Renal cortex interstitium (tissue), 11 donors: ENCODE measurements at regions not wholly inside any gene's neighbourhood (a gene's known extent, or its start where the extent isn't known, plus 50 kb on each side); places are given as distances from the start of the nearest gene placed in this dataset.
"Not testable (repeated sequence)": the region's sequence is repeated elsewhere in the genome, so short reads cannot be mapped to it uniquely, and the experiment has no call there.

ENCODE experiments used
- DNase-seq, 11 donors: peaks; one replicate each; pipeline ENCODE4 v3.0.0-alpha.2; 2013; ENCODE audit warnings: low read depth in 9 of 11, low spot score in 4 of 11; ENCODE audit errors: extremely low read depth in 1 of 11

- DNase-seq = no peak
Measured at GRCh38 chr1:73577206-73577605, 620.8 kb downstream of the LRRIQ3 start.

GRCh38 chr1:73576083-73576482, 621.9 kb downstream of the LRRIQ3 start:
- DNase-seq = no peak

GRCh38 chr1:73564294-73564693, 633.7 kb downstream of the LRRIQ3 start:
- DNase-seq = no peak

DNA sequence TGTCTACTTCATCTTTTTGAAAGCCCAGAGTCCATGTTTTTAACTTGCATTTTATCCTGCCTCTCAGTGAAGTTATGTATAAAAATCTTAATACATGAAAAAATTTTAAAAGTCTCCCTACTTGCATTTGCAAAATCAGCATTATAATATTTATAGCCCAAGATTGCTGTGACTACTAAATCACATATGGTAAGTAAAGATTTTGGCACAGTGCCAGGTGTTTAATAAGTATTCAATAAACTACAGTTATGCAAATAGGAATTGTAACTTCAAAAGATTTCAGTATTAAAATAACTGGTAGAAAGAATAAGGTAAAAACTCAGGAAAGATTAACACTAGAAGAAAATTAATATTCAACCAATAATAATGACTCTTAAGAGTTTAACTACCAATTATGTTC, 641.7 kb downstream of the LRRIQ3 start:
- DNase-seq = no peak

- DNase-seq = no peak
Measured at GRCh38 chr1:73537400-73537799, 660.6 kb downstream of the LRRIQ3 start.

GRCh38 chr1:73517603-73518191, 680.3 kb downstream of the LRRIQ3 start:
- no peak for DNase-seq

DNA sequence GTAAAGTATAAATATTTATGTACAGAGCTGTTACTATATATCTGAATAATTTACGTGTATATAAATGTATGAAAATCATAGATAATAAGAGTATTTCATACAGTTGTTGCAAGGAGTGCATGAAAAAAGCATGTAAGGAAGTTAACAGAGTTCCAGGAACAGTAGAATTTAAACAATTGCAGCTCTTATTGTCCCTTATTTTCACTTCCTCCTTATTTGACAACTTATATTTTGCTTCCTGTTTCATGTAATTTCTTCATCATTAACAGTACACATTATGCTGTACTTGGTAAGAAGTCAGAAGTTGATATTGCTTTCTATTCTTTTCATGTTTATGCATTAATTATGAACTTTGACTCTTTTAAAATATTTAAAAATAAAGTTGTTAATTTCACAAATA, 681.5 kb downstream of the LRRIQ3 start:
- no peak for DNase-seq

DNA sequence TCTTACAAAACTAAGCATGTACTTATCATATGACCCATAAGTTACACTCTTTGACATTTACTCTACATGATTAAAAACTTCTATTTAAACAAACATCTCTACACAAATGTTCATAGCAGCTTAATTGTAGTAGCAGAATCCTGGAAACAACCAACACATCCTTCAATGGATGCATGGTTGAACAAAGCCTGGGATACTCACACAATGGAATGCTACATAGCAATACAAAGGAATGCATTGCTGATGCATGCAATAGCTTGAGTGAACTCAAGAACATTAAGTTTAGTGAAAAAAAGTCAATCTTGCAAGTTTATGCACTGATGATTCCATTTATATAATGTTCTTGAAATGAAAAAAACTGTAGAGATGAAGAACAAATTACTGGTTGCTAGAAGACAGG, 686.9 kb downstream of the LRRIQ3 start:
- DNase-seq = no peak

GRCh38 chr1:73500154-73500553, 697.8 kb downstream of the LRRIQ3 start:
- DNase-seq = no peak

- DNase-seq = no peak
Measured at GRCh38 chr1:73499671-73500070, 698.3 kb downstream of the LRRIQ3 start.

DNA sequence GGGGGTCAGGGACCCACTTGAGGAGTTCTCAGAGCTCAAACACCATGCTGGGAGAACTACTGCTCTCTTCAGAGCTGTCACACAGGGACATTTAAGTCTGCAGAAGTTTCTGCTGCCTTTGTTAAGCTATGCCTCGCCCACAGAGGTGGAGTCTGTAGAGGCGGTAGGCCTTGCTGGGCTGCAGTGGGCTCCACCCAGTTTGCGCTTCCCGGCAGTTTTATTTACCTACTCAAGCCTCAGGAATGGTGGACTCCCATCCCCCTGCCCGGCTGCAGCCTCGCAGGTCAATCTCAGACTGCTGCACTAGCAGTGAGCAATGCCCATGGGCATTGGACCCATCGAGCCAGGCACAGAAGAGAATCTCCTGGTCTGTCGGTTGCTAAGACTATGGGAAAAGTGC, 706.4 kb downstream of the LRRIQ3 start:
- DNase-seq = no peak

GRCh38 chr1:73475316-73475870, 722.6 kb downstream of the LRRIQ3 start:
- DNase-seq = peak in 6 of 11 donors; percentile 3 to 12 (median 7)

DNA sequence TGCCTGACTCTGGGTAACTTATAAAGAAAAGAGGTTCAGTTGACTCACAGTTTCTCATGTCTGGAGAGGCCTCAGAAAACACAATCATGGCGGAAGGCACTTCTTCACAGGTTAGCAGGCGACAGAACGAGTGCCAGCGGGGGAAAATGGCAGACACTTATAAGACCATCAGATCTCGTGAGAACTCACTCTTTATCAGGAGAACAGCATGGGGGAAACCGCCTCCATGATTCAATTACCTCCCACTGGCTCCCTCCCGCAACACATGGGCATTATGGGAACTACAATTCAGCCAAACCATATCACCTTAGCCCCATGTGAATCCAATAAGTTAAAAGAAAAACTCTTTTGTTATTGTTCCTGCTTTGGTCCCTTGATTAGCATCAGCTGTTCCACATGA, 725.2 kb downstream of the LRRIQ3 start:
- DNase-seq = no peak

DNA sequence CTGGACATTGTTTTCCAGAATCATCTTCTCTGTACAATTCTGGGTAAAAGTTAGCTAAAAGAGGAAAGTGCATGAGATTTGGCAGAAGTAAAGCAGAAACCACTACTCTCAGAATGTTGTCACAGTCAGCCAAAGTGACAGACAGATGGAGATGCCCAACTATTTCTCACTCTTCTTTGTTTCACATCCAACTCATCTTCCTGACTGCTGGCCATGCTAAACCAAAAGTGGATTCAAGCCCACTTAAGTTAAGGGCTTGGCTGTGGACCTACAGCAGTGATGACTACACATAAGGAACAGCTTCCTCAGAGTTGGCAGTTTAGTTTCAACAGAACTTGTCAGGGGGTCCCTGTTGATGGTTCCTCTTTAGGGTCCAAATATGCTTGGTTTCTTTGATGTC, 730.2 kb downstream of the LRRIQ3 start:
- no peak for DNase-seq

DNA sequence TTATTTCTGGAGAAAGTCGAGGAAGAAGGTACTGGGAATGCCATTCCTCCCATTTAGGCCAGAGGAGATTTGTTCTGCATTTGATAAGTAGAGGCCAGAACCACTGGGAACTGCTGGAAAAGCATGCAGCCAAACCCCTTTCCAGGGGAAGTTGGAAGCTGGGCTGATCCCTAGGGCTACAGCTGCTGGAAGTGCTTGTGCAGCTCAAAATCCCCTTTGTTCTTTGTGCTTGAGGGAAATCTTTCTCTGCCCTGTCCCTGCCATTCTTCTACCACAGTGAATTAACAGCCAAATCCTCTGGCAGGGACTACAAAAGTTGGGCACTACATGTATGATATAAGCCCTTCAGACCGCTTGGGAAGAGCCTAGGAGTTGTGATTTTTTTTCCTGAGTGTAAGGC, 734.1 kb downstream of the LRRIQ3 start:
- DNase-seq = no peak

GRCh38 chr1:73452522-73452921, 745.5 kb downstream of the LRRIQ3 start:
- no peak for DNase-seq

DNA sequence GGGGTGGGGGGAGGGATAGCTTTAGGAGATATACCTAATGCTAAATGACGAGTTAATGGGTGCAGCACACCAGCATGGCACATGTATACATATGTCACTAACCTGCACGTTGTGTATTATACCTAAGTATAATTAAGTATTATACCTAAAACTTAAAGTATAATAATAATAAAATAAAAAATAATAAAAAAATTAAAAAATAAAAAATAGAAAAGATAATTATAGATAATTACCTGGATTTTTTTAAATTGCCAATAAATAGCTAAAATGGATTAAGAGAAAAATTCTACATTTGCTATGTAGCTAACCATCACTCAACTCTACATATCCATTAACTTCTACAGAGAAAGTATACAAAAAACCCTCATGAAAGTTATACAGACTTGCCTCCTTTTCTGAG, 747.3 kb downstream of the LRRIQ3 start:
- DNase-seq = not testable (repeated sequence)

DNA sequence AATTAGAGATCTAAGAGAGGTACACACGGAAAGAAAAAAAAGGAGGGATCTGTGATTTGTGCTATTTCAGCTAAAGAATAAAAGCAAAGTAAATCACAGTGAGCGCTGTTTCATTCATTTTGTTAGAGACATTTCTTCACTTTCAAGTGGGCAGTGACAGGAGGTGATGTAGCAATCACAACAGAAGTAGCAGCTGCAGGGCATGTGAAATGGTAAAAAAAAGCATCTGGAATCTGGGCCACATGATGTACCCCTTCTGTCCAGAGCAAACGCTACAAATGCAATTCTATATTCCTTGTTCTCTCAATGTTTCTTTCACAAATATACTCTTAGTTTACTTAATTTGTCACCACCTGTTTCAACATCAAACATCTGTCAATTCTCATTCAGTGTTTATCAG, 786.5 kb downstream of the LRRIQ3 start:
- DNase-seq = no peak

- DNase-seq = no peak
Measured at GRCh38 chr1:73401666-73402065, 796.3 kb downstream of the LRRIQ3 start.

DNA sequence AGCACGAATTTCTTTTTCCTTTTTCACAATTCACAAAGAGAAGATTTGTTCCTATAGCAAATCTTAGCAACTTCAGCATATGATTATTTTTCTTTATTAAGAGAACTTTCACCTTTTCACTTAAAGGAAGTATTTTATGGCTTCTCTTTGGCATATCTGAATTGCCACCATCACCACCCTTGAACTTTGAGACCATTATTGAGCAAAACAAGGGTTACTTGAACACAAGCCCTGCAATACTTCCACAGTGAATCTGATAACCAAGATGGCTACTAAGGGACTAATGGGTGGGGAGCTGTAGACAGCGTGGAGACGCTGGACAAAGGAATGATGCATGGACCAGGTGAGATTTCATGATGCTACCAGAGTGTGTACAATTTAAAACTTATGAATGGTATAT, 815.0 kb downstream of the LRRIQ3 start:
- DNase-seq = no peak

GRCh38 chr1:73366734-73367413, 831.1 kb downstream of the LRRIQ3 start:
- DNase-seq = no peak
